GM12878 (cell line): ENCODE measurements at regions not wholly inside any gene's neighbourhood (a gene's known extent, or its start where the extent isn't known, plus 50 kb on each side); places are given as distances from the start of the nearest gene placed in this dataset.
"Not testable (repeated sequence)": the region's sequence is repeated elsewhere in the genome, so short reads cannot be mapped to it uniquely, and the experiment has no call there.

Experiments used
- ATAC-seq: fragments of 200-7000 bp; cut with Tn5 transposase; 3 replicates; pipeline ENCODE4 v1.9.1; 2020; ENCODE audit warnings: mild to moderate bottlenecking, moderate library complexity
- BruUV-seq: library from RNA; stranded (reverse); fragments of 400-500 nt; replicated peaks from 2 replicates; lab custom pipeline; 2021; lab: Mats Ljungman, UMichigan
- CTCF ChIA-PET: fragments of 300-600 bp; sonication (Branson Sonifier 250); formaldehyde crosslinking; extraction: SDS; loops from one replicate; lab custom pipeline; 2021; ENCODE audit warnings: inconsistent platforms; lab: Yijun Ruan, JAX
- POLR2A ChIA-PET: fragments of 350-600 bp; formaldehyde crosslinking; extraction: SDS; loops from one replicate; lab custom pipeline; 2021; ENCODE audit warnings: inconsistent platforms; lab: Charles Lee
- RAD21 ChIA-PET: fragments of 300-600 bp; sonication (Branson Sonifier 250); formaldehyde crosslinking; loops from one replicate; lab custom pipeline; 2023; ENCODE audit warnings: antibody characterized with exemption; ENCODE audit not compliant: unreplicated experiment; lab: Charles Lee
- SMC1A ChIA-PET: fragments of 300-600 bp; sonication (Branson Sonifier 250); formaldehyde crosslinking; loops from one replicate; lab custom pipeline; 2023; ENCODE audit not compliant: unreplicated experiment, uncharacterized antibody; lab: Charles Lee
- DNase-seq: peaks from one replicate; pipeline ENCODE4 v3.0.0-alpha.2; 2011; ENCODE audit warnings: low read depth, low spot score
- FAIRE-seq: peaks from 3 replicates; lab custom pipeline; 2011; peaks lifted over from hg19 to GRCh38; lab: Jason Lieb, UNC
- H2AFZ ChIP-seq: 2 replicates; pipeline ENCODE4 v1.6.0; 2011; ENCODE audit warnings: low read depth, low read length, control low read depth; ENCODE audit not compliant: control insufficient read depth
- H3K27ac ChIP-seq: 2 replicates; pipeline ENCODE4 v1.5.1; 2011; ENCODE audit warnings: control low read depth; ENCODE audit not compliant: control insufficient read depth, insufficient read depth
- H3K27me3 ChIP-seq, 2 experiments: replicated peaks in 1 of 2; 2 replicates each; pipeline versions ENCODE4 v1.6.0 to v1.6.1; 2011; ENCODE audit warnings: low read length in 1 of 2; ENCODE audit not compliant: control insufficient read depth in 2 of 2, insufficient read depth in 2 of 2
- H3K36me3 ChIP-seq, 2 experiments: 2 replicates each; pipeline ENCODE4 v1.5.1; 2011; ENCODE audit warnings: low read length in 1 of 2; ENCODE audit not compliant: control insufficient read depth in 2 of 2, insufficient read depth in 2 of 2
- H3K4me1 ChIP-seq: 2 replicates; pipeline ENCODE4 v1.6.1; 2011; ENCODE audit warnings: mild to moderate bottlenecking, low read length, moderate library complexity, mixed read lengths; ENCODE audit not compliant: control insufficient read depth, insufficient read depth
- H3K4me2 ChIP-seq: 2 replicates; pipeline ENCODE4 v1.6.0; 2011; ENCODE audit warnings: control low read depth; ENCODE audit not compliant: control insufficient read depth, insufficient read depth
- H3K4me3 ChIP-seq: fragments of 200-600 bp; sonication (generic); 2 replicates; pipeline ENCODE4 v1.5.1; 2016
- H3K79me2 ChIP-seq: 2 replicates; pipeline ENCODE4 v1.6.0; 2011; ENCODE audit warnings: low read length; ENCODE audit not compliant: control insufficient read depth, insufficient read depth
- H3K9ac ChIP-seq: 2 replicates; pipeline ENCODE4 v1.8.0; 2011; ENCODE audit warnings: low read length, control low read depth, mixed read lengths; ENCODE audit not compliant: control insufficient read depth, insufficient read depth
- H3K9me3 ChIP-seq: replicated peaks from 3 replicates; pipeline ENCODE4 v1.5.1; 2011; ENCODE audit warnings: mild to moderate bottlenecking, low read length; ENCODE audit not compliant: control insufficient read depth, insufficient read depth
- H4K20me1 ChIP-seq: 2 replicates; pipeline ENCODE4 v1.6.0; 2011; ENCODE audit not compliant: control insufficient read depth, insufficient read depth
- WGBS: methylation state at CpG from one replicate; pipeline ENCODE4 v1.1.6; 2016; ENCODE audit warnings: low lambda C conversion rate; ENCODE audit not compliant: insufficient replicate concordance, insufficient coverage; ENCODE audit errors: missing lambda C conversion rate; 5-methylcytosine and 5-hydroxymethylcytosine counted together
- in situ Hi-C: fragments of 300-500 bp; cut with MboI; formaldehyde crosslinking; loops from 9 replicates; pipeline ENCODE4 v1.14.3; 2018; ENCODE audit warnings: mixed read lengths
- intact Hi-C: fragments of 100-400 bp; cut with micrococcal nuclease; formaldehyde crosslinking; loops from one replicate; pipeline ENCODE4 v1.14.2; 2022; ENCODE audit not compliant: unreplicated experiment

DNA sequence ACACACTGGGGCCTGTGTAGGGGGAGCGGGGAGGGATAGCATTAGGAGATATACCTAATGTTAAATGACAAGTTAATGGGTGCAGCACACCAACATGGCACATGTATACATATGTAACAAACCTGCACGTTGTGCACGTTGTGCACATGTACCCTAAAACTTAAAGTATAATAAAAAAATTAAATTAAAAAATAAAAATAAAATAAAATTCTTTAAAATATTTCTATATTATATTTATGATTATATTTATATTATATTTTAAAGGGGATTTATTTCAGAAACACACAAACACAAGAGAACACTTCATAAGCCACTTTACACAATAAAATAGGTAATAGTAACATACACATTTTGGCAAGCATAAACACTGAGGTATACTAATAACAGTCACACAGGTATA lies 309.8 kb downstream of the LTN1 start:
- intact Hi-C loops, FAIRE-seq, ATAC-seq: not testable (repeated sequence)

DNA sequence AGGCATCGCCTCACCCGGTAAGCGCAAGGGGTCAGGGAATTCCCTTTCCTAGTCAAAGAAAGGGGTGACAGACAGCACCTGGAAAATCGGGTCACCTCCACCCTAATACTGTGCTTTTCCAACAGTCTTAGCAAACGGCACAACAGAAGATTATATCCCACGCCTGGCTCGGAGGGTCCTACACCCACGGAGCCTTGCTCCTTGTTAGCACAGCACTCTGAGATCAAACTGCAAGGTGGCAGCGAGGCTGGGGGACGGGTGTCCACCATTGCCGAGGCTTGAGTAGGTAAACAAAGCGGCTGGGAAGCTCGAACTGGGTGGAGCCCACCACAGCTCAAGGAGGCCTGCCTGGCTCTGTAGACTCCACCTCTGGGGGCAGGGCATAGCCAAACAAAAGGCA lies 315.6 kb downstream of the LTN1 start:
- H3K4me1 ChIP-seq, H3K27me3 ChIP-seq, ATAC-seq, intact Hi-C loops, RAD21 ChIA-PET, FAIRE-seq, H4K20me1 ChIP-seq, H3K27ac ChIP-seq, H3K36me3 ChIP-seq, H3K4me2 ChIP-seq, H3K9ac ChIP-seq, in situ Hi-C loops, H3K9me3 ChIP-seq, H3K4me3 ChIP-seq, DNase-seq, CTCF ChIA-PET, BruUV-seq, H2AFZ ChIP-seq, SMC1A ChIA-PET, POLR2A ChIA-PET, H3K79me2 ChIP-seq: not testable (repeated sequence)
- WGBS = 45% methylated on average over 13 of the region's 13 CpGs

More for the DNA sequence above, 309.8 kb downstream of the LTN1 start:
- H4K20me1 ChIP-seq, H3K27me3 ChIP-seq, SMC1A ChIA-PET, H3K9ac ChIP-seq, POLR2A ChIA-PET, H3K4me1 ChIP-seq, in situ Hi-C loops, RAD21 ChIA-PET, H3K4me2 ChIP-seq, BruUV-seq, H3K9me3 ChIP-seq, CTCF ChIA-PET, DNase-seq, H3K27ac ChIP-seq, H2AFZ ChIP-seq, H3K4me3 ChIP-seq, H3K36me3 ChIP-seq, H3K79me2 ChIP-seq: not testable (repeated sequence)
- 62% methylated on average over 3 of the region's 3 CpGs for WGBS
